Loucy (cell line): ENCODE measurements at regions not wholly inside any gene's neighbourhood (a gene's known extent, or its start where the extent isn't known, plus 50 kb on each side); places are given as distances from the start of the nearest gene placed in this dataset.

ENCODE experiments used
- H2AFZ ChIP-seq: fragments of 200-600 bp; sonication (generic); 2 replicates; pipeline ENCODE4 v1.6.0; 2016; ENCODE audit warnings: antibody characterized with exemption, mild to moderate bottlenecking, low read length, moderate library complexity
- H3F3A ChIP-seq: fragments of 200-600 bp; 2 replicates; pipeline ENCODE4 v1.6.0; 2016; ENCODE audit warnings: antibody characterized with exemption, low read depth, mild to moderate bottlenecking
- H3K27me3 ChIP-seq: fragments of 200-600 bp; sonication (generic); 2 replicates; pipeline ENCODE4 v1.6.1; 2014; ENCODE audit warnings: low read length, mild to moderate bottlenecking; ENCODE audit not compliant: insufficient read depth, poor library complexity, severe bottlenecking
- H3K36me3 ChIP-seq: fragments of 200-600 bp; sonication (generic); 2 replicates; pipeline ENCODE4 v1.6.1; 2016; ENCODE audit warnings: low read length; ENCODE audit not compliant: insufficient read depth
- H3K4me1 ChIP-seq: fragments of 200-600 bp; sonication (generic); 2 replicates; pipeline ENCODE4 v1.5.1; 2014; ENCODE audit warnings: low read length, mild to moderate bottlenecking; ENCODE audit not compliant: insufficient read depth, poor library complexity, severe bottlenecking
- H3K4me2 ChIP-seq: fragments of 200-600 bp; sonication (generic); 2 replicates; pipeline ENCODE4 v1.6.0; 2014; ENCODE audit warnings: antibody characterized with exemption, low read length, low read depth, mild to moderate bottlenecking; ENCODE audit not compliant: poor library complexity, severe bottlenecking
- H3K4me3 ChIP-seq: fragments of 200-600 bp; sonication (generic); 2 replicates; pipeline ENCODE4 v1.5.1; 2014; ENCODE audit warnings: low read length, mild to moderate bottlenecking, mixed read lengths; ENCODE audit not compliant: poor library complexity, severe bottlenecking
- H3K79me2 ChIP-seq: fragments of 200-600 bp; sonication (generic); 2 replicates; pipeline ENCODE4 v1.6.1; 2014; ENCODE audit warnings: low read length; ENCODE audit not compliant: insufficient read depth
- H3K9ac ChIP-seq: fragments of 200-600 bp; sonication (generic); 2 replicates; pipeline ENCODE4 v1.6.0; 2014; ENCODE audit warnings: mild to moderate bottlenecking, low read depth, low read length, moderate library complexity; ENCODE audit not compliant: poor library complexity, severe bottlenecking
- H3K9me2 ChIP-seq: fragments of 200-600 bp; sonication (generic); replicated peaks from 2 replicates; pipeline ENCODE4 v1.6.1; 2016; ENCODE audit warnings: low read depth, low read length, mixed read lengths
- H3K9me3 ChIP-seq: fragments of 200-600 bp; sonication (generic); 2 replicates; pipeline ENCODE4 v1.6.1; 2014; ENCODE audit warnings: mild to moderate bottlenecking, antibody characterized with exemption, low read length, low read depth; ENCODE audit not compliant: insufficient read depth
- H4K20me1 ChIP-seq: fragments of 200-600 bp; sonication (generic); 2 replicates; pipeline ENCODE4 v1.6.0; 2014; ENCODE audit warnings: antibody characterized with exemption, low read length, mild to moderate bottlenecking; ENCODE audit not compliant: insufficient read depth, poor library complexity, severe bottlenecking
- CTCF ChIP-seq: fragments of 200-600 bp; sonication (generic); conservative IDR thresholded peaks from 2 replicates; pipeline ENCODE4 v1.5.1; 2014; ENCODE audit warnings: mild to moderate bottlenecking, antibody characterized with exemption, low read length
- EZH2phosphoT487 ChIP-seq: fragments of 200-600 bp; IDR thresholded peaks from 2 replicates; pipeline ENCODE4 v1.6.1; 2018; ENCODE audit warnings: antibody characterized with exemption, mild to moderate bottlenecking, moderate library complexity, borderline replicate concordance

- Histone ChIP-seq H3F3A (no peaks in the 10 kb centered on the region), H3K4me1 (no peaks in the 10 kb centered on the region), H3K9me2 (no peaks in the 10 kb centered on the region), H3K4me2 (no peak overlapping the region), H3K4me3 (no peak overlapping the region), H3K9ac (no peak overlapping the region), H4K20me1 (no peaks in the 10 kb centered on the region), H3K36me3 (no peaks in the 10 kb centered on the region), H3K79me2 (no peaks in the 10 kb centered on the region), H2AFZ (no peak overlapping the region), H3K27me3 (no peaks in the 10 kb centered on the region), H3K9me3 (0 out of 2 replicates have a peak, but pooled peaks cover 2% of the 10 kb centered on the region)
- TF ChIP-seq EZH2phosphoT487: no peak
- no peak for TF ChIP-seq CTCF
Measured at GRCh38 chr4:180698550-180699195, 1544.5 kb upstream of the TENM3 start.

GRCh38 chr4:180706766-180707165, 1536.4 kb upstream of the TENM3 start:
- no peak overlapping the region for H3K4me3 ChIP-seq

GRCh38 chr4:180710628-180711337, 1532.4 kb upstream of the TENM3 start:
- H3F3A ChIP-seq: no peaks in the 10 kb centered on the region
- H3K4me2 ChIP-seq: no peak overlapping the region
- no peaks in the 10 kb centered on the region for H3K9me2 ChIP-seq
- no peak overlapping the region for H3K4me3 ChIP-seq
- H2AFZ ChIP-seq: no peak overlapping the region
- H3K79me2 ChIP-seq: no peaks in the 10 kb centered on the region
- H3K9me3 ChIP-seq: no peaks in the 10 kb centered on the region
- H3K27me3 ChIP-seq: no peaks in the 10 kb centered on the region
- no peaks in the 10 kb centered on the region for H3K36me3 ChIP-seq
- TF ChIP-seq EZH2phosphoT487: no peak
- TF ChIP-seq CTCF: no peak
- no peak overlapping the region for H3K9ac ChIP-seq
- no peaks in the 10 kb centered on the region for H3K4me1 ChIP-seq
- H4K20me1 ChIP-seq: no peaks in the 10 kb centered on the region

More at GRCh38 chr4:180706766-180707165, 1536.4 kb upstream of the TENM3 start:
- H2AFZ ChIP-seq: no peak overlapping the region
- H3K9ac ChIP-seq: no peak overlapping the region
- no peaks in the 10 kb centered on the region for H3K4me1 ChIP-seq
- H3K9me3 ChIP-seq: no peaks in the 10 kb centered on the region
- no peaks in the 10 kb centered on the region for H3K36me3 ChIP-seq
- no peaks in the 10 kb centered on the region for H3K79me2 ChIP-seq
- no peaks in the 10 kb centered on the region for H3K9me2 ChIP-seq
- H3K27me3 ChIP-seq: no peaks in the 10 kb centered on the region
- H4K20me1 ChIP-seq: no peaks in the 10 kb centered on the region
- H3F3A ChIP-seq: no peaks in the 10 kb centered on the region
- H3K4me2 ChIP-seq: no peak overlapping the region
- TF ChIP-seq EZH2phosphoT487 (no peak), CTCF (no peak)
